ENCODE measurements at regions not wholly inside any gene's neighbourhood (a gene's known extent, or its start where the extent isn't known, plus 50 kb on each side); places are given as distances from the start of the nearest gene placed in this dataset.
"Not testable (repeated sequence)": the region's sequence is repeated elsewhere in the genome, so short reads cannot be mapped to it uniquely, and the experiment has no call there.

DNA sequence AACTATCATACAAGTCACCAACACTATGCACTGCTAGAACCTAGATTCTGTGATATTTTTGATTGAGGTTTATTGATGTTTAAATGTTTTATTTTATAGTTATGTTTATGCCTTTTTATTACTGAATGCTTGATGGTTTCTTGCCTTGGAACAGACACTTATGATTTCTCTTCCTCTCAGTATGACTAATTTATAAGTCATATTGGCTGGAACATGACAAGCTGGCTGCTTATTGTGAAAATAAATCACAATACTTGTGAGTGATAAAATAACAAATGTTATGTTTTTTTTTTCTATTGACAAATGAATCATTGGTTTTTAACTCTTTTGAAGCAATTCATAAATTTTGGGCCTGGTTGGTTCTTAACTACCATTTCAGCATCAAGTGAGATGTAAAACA, 142.0 kb upstream of the MALRD1 start:
- H3K27ac Mint-ChIP-seq (ENCODE audit: low read depth, unreplicated experiment), result peak overlapping the region; percentile 70

DNA sequence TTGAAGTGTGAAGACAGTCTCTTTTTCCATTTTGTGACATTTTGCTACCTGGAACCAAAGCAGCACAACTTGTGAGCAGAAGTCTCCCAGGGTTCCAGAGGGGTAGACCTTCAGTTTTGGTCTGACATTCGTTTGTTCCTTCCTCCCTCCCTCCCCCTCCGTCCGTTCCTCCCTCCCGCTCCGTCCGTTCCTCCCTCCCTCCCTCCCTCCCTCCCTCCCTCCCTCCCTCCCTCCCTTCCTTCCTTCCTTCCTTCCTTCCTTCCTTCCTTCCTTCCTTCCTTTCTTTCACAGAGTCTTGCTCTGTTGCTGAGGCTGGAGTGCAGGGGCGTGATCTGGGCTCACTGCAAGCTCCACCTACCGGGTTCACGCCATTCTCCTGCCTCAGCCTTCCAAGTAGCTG, 131.2 kb upstream of the MALRD1 start:
- H3K36me3 Mint-ChIP-seq (ENCODE audit: insufficient read depth, unreplicated experiment); DNase-seq (ENCODE audit: unreplicated experiment); H3K27me3 Mint-ChIP-seq (ENCODE audit: insufficient read depth, unreplicated experiment); intact Hi-C loops (cut with micrococcal nuclease); H3K4me3 Mint-ChIP-seq (ENCODE audit: unreplicated experiment); BruUV-seq (replicated peaks); H3K9me3 Mint-ChIP-seq (ENCODE audit: unreplicated experiment); POLR2A ChIA-PET; CTCF ChIA-PET: not testable (repeated sequence)
- peaks cover 11% of the 10 kb centered on the region for H3K4me1 Mint-ChIP-seq (ENCODE audit: insufficient read depth, unreplicated experiment)
- H3K27ac Mint-ChIP-seq (ENCODE audit: low read depth, unreplicated experiment), result peak overlapping the region; percentile 49

More for the DNA sequence above, 142.0 kb upstream of the MALRD1 start:
- BruUV-seq (replicated peaks), result no TSS peak
- Mint-ChIP-seq H3K36me3 (ENCODE audit: insufficient read depth, unreplicated experiment) (no peaks in the 10 kb centered on the region), H3K4me3 (ENCODE audit: unreplicated experiment) (no peak overlapping the region), H3K4me1 (ENCODE audit: insufficient read depth, unreplicated experiment) (peaks cover 19% of the 10 kb centered on the region), H3K27me3 (ENCODE audit: insufficient read depth, unreplicated experiment) (no peaks in the 10 kb centered on the region), H3K9me3 (ENCODE audit: unreplicated experiment) (peaks cover 13% of the 10 kb centered on the region)
- POLR2A ChIA-PET, result interaction anchor here (0.7 kb wide), 1 partner anchor 906 kb away, joined by 3 read pairs; no protein-coding TSS in a partner anchor
- intact Hi-C loops (cut with micrococcal nuclease), result no loop called here
- CTCF ChIA-PET, result no interaction called here
- peak; percentile 43 for DNase-seq (ENCODE audit: unreplicated experiment)
- TF ChIP-seq, protein P1, sequence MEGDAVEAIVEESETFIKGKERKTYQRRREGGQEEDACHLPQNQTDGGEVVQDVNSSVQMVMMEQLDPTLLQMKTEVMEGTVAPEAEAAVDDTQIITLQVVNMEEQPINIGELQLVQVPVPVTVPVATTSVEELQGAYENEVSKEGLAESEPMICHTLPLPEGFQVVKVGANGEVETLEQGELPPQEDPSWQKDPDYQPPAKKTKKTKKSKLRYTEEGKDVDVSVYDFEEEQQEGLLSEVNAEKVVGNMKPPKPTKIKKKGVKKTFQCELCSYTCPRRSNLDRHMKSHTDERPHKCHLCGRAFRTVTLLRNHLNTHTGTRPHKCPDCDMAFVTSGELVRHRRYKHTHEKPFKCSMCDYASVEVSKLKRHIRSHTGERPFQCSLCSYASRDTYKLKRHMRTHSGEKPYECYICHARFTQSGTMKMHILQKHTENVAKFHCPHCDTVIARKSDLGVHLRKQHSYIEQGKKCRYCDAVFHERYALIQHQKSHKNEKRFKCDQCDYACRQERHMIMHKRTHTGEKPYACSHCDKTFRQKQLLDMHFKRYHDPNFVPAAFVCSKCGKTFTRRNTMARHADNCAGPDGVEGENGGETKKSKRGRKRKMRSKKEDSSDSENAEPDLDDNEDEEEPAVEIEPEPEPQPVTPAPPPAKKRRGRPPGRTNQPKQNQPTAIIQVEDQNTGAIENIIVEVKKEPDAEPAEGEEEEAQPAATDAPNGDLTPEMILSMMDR (IDR thresholded peaks at IDR 0.05; ENCODE audit: unreplicated experiment), result no peak

DNA sequence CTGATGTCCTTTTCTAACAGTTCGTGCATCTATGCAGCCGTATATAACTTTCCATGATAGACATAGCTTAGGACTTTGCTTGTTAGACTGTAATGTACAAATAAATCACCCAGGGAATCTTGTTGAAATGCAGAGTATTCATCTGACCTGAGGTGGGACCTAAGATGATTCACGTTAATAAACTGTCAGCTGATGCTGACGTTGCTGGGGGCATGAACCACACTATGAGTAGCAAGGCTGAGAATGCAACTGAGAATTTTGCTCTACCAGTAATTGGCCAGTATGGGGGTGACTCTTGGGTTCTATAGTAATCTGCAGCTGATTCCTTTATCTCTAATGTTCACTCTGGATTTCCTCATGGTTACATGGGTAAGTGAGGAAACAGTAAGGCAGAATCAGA, 130.1 kb upstream of the MALRD1 start:
- Mint-ChIP-seq H3K9me3 (ENCODE audit: unreplicated experiment) (no peaks in the 10 kb centered on the region), H3K27me3 (ENCODE audit: insufficient read depth, unreplicated experiment) (no peaks in the 10 kb centered on the region), H3K36me3 (ENCODE audit: insufficient read depth, unreplicated experiment) (no peaks in the 10 kb centered on the region), H3K4me1 (ENCODE audit: insufficient read depth, unreplicated experiment) (peaks cover 11% of the 10 kb centered on the region), H3K4me3 (ENCODE audit: unreplicated experiment) (no peak overlapping the region), H3K27ac (ENCODE audit: low read depth, unreplicated experiment) (no peak overlapping the region)
- TF ChIP-seq, protein P1 (IDR thresholded peaks at IDR 0.05; ENCODE audit: unreplicated experiment), result no peak
- peak; percentile 41 for DNase-seq (ENCODE audit: unreplicated experiment)
- ChIA-PET POLR2A (interaction anchor here (0.7 to 1.2 kb wide), 2 partner anchors 65 to 327 kb away, joined by 3 read pairs; no protein-coding TSS in a partner anchor), CTCF (interaction anchor here (0.6 kb wide), 1 partner anchor 1182 kb away, joined by 3 read pairs; no protein-coding TSS in a partner anchor)
- intact Hi-C loops (cut with micrococcal nuclease), result no loop called here
- BruUV-seq (replicated peaks), result no TSS peak

DNA sequence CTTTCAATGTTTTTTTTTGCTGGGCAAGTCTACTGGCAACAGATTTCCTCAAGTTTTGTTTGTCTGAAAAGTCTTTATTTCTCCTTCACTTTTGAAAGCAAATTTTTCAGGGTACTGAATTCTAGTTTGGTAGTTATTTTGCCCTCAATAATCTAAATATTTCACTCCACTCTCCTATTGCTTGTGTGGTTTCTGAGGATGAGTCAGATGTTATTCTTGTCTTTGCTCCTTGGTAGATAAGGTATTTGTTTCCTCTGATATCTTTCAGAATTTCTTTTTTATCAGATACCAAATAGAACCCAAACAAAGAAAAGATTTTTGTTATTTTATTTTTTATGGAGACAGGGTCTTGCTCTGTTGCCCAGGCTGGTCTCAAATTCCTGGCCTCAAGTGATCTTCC, 99.2 kb upstream of the MALRD1 start:
- H3K9me3 Mint-ChIP-seq (ENCODE audit: unreplicated experiment), result no peaks in the 10 kb centered on the region
- TF ChIP-seq, protein P1 (IDR thresholded peaks at IDR 0.05; ENCODE audit: unreplicated experiment), result no peak
- H3K4me1 Mint-ChIP-seq (ENCODE audit: insufficient read depth, unreplicated experiment), result peaks cover 5% of the 10 kb centered on the region
- no peak for DNase-seq (ENCODE audit: unreplicated experiment)
- H3K4me3 Mint-ChIP-seq (ENCODE audit: unreplicated experiment), result no peak overlapping the region
- CTCF ChIA-PET, result no interaction called here
- BruUV-seq (replicated peaks), result no TSS peak
- intact Hi-C loops (cut with micrococcal nuclease), result no loop called here
- H3K27ac Mint-ChIP-seq (ENCODE audit: low read depth, unreplicated experiment), result peak overlapping the region; percentile 16
- no peaks in the 10 kb centered on the region for H3K36me3 Mint-ChIP-seq (ENCODE audit: insufficient read depth, unreplicated experiment)
- POLR2A ChIA-PET, result no interaction called here
- no peaks in the 10 kb centered on the region for H3K27me3 Mint-ChIP-seq (ENCODE audit: insufficient read depth, unreplicated experiment)

DNA sequence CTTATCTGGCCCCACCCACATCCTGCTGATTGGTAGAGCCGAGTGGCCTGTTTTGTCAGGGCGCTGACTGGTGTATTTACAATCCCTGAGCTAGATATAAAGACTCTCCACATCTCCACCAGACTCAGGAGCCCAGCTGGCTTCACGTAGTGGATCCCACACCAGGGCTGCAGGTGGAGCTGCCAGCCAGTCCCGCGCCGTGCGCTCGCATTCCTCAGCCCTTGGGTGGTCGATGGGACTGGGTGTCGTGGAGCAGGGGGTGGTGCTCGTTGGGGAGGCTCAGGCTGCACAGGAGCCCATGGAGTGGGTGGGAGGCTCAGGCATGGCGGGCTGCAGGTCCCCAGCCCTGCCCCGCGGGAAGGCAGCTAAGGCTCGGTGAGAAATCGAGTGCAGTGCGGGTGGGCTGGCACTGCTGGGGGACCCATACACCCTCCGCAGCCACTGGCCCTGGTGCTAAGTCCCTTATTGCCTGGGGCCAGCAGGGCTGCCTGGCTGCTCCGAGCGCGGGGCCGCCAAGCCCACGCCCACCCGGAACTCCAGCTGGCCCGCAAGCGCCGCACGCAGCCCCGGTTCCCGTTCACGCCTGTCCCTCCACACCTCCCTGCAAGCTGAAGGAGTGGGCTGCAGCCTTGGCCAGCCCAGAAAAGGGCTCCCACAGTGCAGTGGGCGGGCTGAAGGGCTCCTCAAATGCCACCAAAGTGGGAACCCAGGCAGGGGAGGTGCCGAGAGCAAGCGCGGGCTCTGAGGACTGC, 97.4 kb upstream of the MALRD1 start:
- H3K4me3 Mint-ChIP-seq (ENCODE audit: unreplicated experiment); H3K27me3 Mint-ChIP-seq (ENCODE audit: insufficient read depth, unreplicated experiment); H3K27ac Mint-ChIP-seq (ENCODE audit: low read depth, unreplicated experiment); intact Hi-C loops (cut with micrococcal nuclease); DNase-seq (ENCODE audit: unreplicated experiment); POLR2A ChIA-PET; BruUV-seq (replicated peaks); H3K4me1 Mint-ChIP-seq (ENCODE audit: insufficient read depth, unreplicated experiment); H3K36me3 Mint-ChIP-seq (ENCODE audit: insufficient read depth, unreplicated experiment); H3K9me3 Mint-ChIP-seq (ENCODE audit: unreplicated experiment): not testable (repeated sequence)
- CTCF ChIA-PET, result interaction anchor here (0.6 kb wide), 1 partner anchor 273 kb away, joined by 4 read pairs; no protein-coding TSS in a partner anchor

Measured in MCF 10A (cell line).